A549 (cell line): ENCODE measurements at regions not wholly inside any gene's neighbourhood (a gene's known extent, or its start where the extent isn't known, plus 50 kb on each side); places are given as distances from the start of the nearest gene placed in this dataset.

ENCODE experiments used
- ATAC-seq, 2 experiments: fragments of 200-7000 bp in 1 of 2; fragments of >200 bp in 1 of 2; cut with Nextera tagmentation in 1 of 2; cut with Tn5 transposase in 1 of 2; 3 replicates each; pipeline versions ENCODE4 v1.8.0 to v1.9.1; 2018 to 2020; ENCODE audit warnings: mild to moderate bottlenecking in 1 of 2, moderate library complexity in 1 of 2
- CTCF ChIA-PET: fragments of 300-600 bp; sonication (Branson Sonifier 250); formaldehyde crosslinking; extraction: SDS; loops from one replicate; lab custom pipeline; 2021; ENCODE audit warnings: antibody characterized with exemption, inconsistent platforms; lab: Yijun Ruan, JAX
- POLR2A ChIA-PET: fragments of 350-600 bp; formaldehyde crosslinking; extraction: SDS; loops from one replicate; lab custom pipeline; 2021; ENCODE audit warnings: antibody characterized with exemption, inconsistent platforms; lab: Yijun Ruan, JAX
- DNase-seq, 2 experiments: peaks; one replicate each; pipeline versions ENCODE4 v3.0.0 to v3.0.0-alpha.2; 2011 to 2016; ENCODE audit warnings: low read depth in 1 of 2, low spot score in 1 of 2
- FAIRE-seq: peaks from 2 replicates; lab custom pipeline; 2011; peaks lifted over from hg19 to GRCh38; lab: Jason Lieb, UNC
- H3K27ac ChIP-seq, 2 experiments: fragments of >200 bp; sonication (Bioruptor Twin); formaldehyde crosslinking; 3 replicates each; pipeline ENCODE4 v1.5.1; 2016 to 2017
- H3K4me1 ChIP-seq: fragments of >200 bp; sonication (Bioruptor Twin); formaldehyde crosslinking; 3 replicates; pipeline ENCODE4 v1.6.1; 2016
- H3K4me2 ChIP-seq: fragments of >200 bp; sonication (Bioruptor Twin); formaldehyde crosslinking; 3 replicates; pipeline ENCODE4 v1.6.1; 2016
- H3K4me3 ChIP-seq: fragments of >200 bp; sonication (Bioruptor Twin); formaldehyde crosslinking; 3 replicates; pipeline ENCODE4 v1.5.1; 2016
- H3K9me3 ChIP-seq: fragments of >200 bp; sonication (Bioruptor Twin); formaldehyde crosslinking; 3 replicates; pipeline ENCODE4 v1.6.1; 2016
- CBX8 ChIP-seq: fragments of 200-600 bp; sonication (generic); IDR thresholded peaks from 2 replicates; pipeline ENCODE4 v1.6.1; 2016
- CHD2 ChIP-seq: fragments of 150-350 bp; IDR thresholded peaks from 2 replicates; pipeline ENCODE4 v1.6.1; 2014; ENCODE audit warnings: low read length; ENCODE audit not compliant: partially characterized antibody
- CHD4 ChIP-seq: fragments of 200-600 bp; sonication (generic); IDR thresholded peaks from 2 replicates; pipeline ENCODE4 v1.6.1; 2016; ENCODE audit warnings: antibody characterized with exemption, mild to moderate bottlenecking, borderline replicate concordance
- EHF ChIP-seq: fragments of 250-450 bp; sonication (Bioruptor Pico); IDR thresholded peaks from 2 replicates; pipeline ENCODE4 v1.5.0; 2020; ENCODE audit warnings: mild to moderate bottlenecking
- EHMT2 ChIP-seq: fragments of 200-600 bp; sonication (generic); IDR thresholded peaks from 2 replicates; pipeline ENCODE4 v1.6.1; 2016; ENCODE audit warnings: antibody characterized with exemption, low read depth, mild to moderate bottlenecking, moderate library complexity
- EP300 ChIP-seq, 2 experiments: fragments of >200 bp; sonication (Bioruptor Twin); formaldehyde crosslinking; IDR thresholded peaks; 2 replicates in 1 of 2; 3 replicates in 1 of 2; pipeline ENCODE4 v1.6.1; 2016 to 2017
- ESRRA ChIP-seq: fragments of 150-350 bp; IDR thresholded peaks from 2 replicates; pipeline ENCODE4 v1.6.1; 2014; ENCODE audit warnings: mild to moderate bottlenecking, low read length, borderline replicate concordance
- FOSL2 ChIP-seq, 2 experiments: fragments of 450-650 bp in 1 of 2; fragments of >200 bp in 1 of 2; sonication (Bioruptor Twin) in 1 of 2; formaldehyde crosslinking; IDR thresholded peaks; 2 replicates each; pipeline versions ENCODE4 v1.5.0 to v1.6.1; 2016 to 2020; ENCODE audit warnings: mild to moderate bottlenecking in 1 of 2, moderate library complexity in 1 of 2
- FOXS1 ChIP-seq: fragments of 250-450 bp; sonication (Bioruptor Pico); IDR thresholded peaks from 2 replicates; pipeline ENCODE4 v1.5.0; 2020; ENCODE audit warnings: mild to moderate bottlenecking, moderate library complexity
- HOXA7 ChIP-seq: fragments of 250-450 bp; sonication (Bioruptor Pico); IDR thresholded peaks from 2 replicates; pipeline ENCODE4 v1.5.0; 2020; ENCODE audit warnings: mild to moderate bottlenecking, moderate library complexity
- HOXB5 ChIP-seq: fragments of 250-450 bp; sonication (Bioruptor Pico); IDR thresholded peaks from 2 replicates; pipeline ENCODE4 v1.5.0; 2020; ENCODE audit warnings: mild to moderate bottlenecking, moderate library complexity
- JUNB ChIP-seq: fragments of >200 bp; sonication (Bioruptor Twin); formaldehyde crosslinking; IDR thresholded peaks from 2 replicates; pipeline ENCODE4 v1.6.1; 2016
- KDM1A ChIP-seq: fragments of 200-600 bp; sonication (generic); IDR thresholded peaks from 2 replicates; pipeline ENCODE4 v1.6.1; 2016; ENCODE audit warnings: low read depth, mild to moderate bottlenecking
- KDM5A ChIP-seq: fragments of 200-600 bp; sonication (generic); IDR thresholded peaks from 2 replicates; pipeline ENCODE4 v1.6.1; 2016; ENCODE audit warnings: antibody characterized with exemption, mild to moderate bottlenecking
- RAD21 ChIP-seq, 2 experiments: fragments of >200 bp in 1 of 2; sonication (Bioruptor Twin) in 1 of 2; formaldehyde crosslinking in 1 of 2; IDR thresholded peaks in 1 of 2; conservative IDR thresholded peaks in 1 of 2; 2 replicates in 1 of 2; 3 replicates in 1 of 2; pipeline ENCODE4 v1.6.1; 2012 to 2018; ENCODE audit warnings: inconsistent platforms in 1 of 2
- RARB ChIP-seq: fragments of 250-450 bp; sonication (Bioruptor Pico); IDR thresholded peaks from 2 replicates; pipeline ENCODE4 v1.8.0; 2021; ENCODE audit warnings: mild to moderate bottlenecking, moderate library complexity
- RCOR1 ChIP-seq: fragments of 150-350 bp; IDR thresholded peaks from 2 replicates; pipeline ENCODE4 v1.6.1; 2014; ENCODE audit warnings: antibody characterized with exemption, low read length, low read depth
- RFX5 ChIP-seq: fragments of 450-650 bp; IDR thresholded peaks from 2 replicates; pipeline ENCODE4 v1.7.1; 2014; ENCODE audit warnings: antibody characterized with exemption, mild to moderate bottlenecking, moderate library complexity
- RNF2 ChIP-seq: fragments of 200-600 bp; sonication (generic); IDR thresholded peaks from 2 replicates; pipeline ENCODE4 v1.6.1; 2016; ENCODE audit warnings: low read depth, mild to moderate bottlenecking, antibody characterized with exemption, moderate library complexity, borderline replicate concordance
- TP53 ChIP-seq: fragments of 250-450 bp; sonication (Bioruptor Pico); IDR thresholded peaks from 2 replicates; pipeline ENCODE4 v1.5.0; 2021; ENCODE audit warnings: mild to moderate bottlenecking, moderate library complexity
- ZC3H11A ChIP-seq: fragments of 450-650 bp; IDR thresholded peaks from 2 replicates; pipeline ENCODE4 v1.6.1; 2014; ENCODE audit warnings: antibody characterized with exemption, mild to moderate bottlenecking
- ZNF302 ChIP-seq: fragments of 250-450 bp; sonication (Bioruptor Pico); IDR thresholded peaks from 2 replicates; pipeline ENCODE4 v1.9.0; 2021; ENCODE audit warnings: inconsistent platforms, mild to moderate bottlenecking, moderate library complexity
- ZSCAN20 ChIP-seq: fragments of 250-450 bp; sonication (Bioruptor Pico); IDR thresholded peaks from 2 replicates; pipeline ENCODE4 v1.8.0; 2022; ENCODE audit warnings: mild to moderate bottlenecking, moderate library complexity
- WGBS: methylation state at CpG from one replicate; pipeline ENCODE4 v1.1.6; 2017; ENCODE audit errors: missing lambda C conversion rate; 5-methylcytosine and 5-hydroxymethylcytosine counted together
- TF ChIP-seq, protein P1 (sequence below): fragments of >200 bp; sonication (Bioruptor Twin); formaldehyde crosslinking; IDR thresholded peaks from 3 replicates; pipeline ENCODE4 v1.5.1; 2016
- TF ChIP-seq, protein P2 (sequence below): fragments of 150-350 bp; IDR thresholded peaks from 2 replicates; pipeline ENCODE4 v1.6.1; 2014; ENCODE audit warnings: low read depth, mild to moderate bottlenecking, low read length
- TF ChIP-seq, protein P3 (sequence below): fragments of >200 bp; sonication (Bioruptor Twin); formaldehyde crosslinking; IDR thresholded peaks from 2 replicates; pipeline ENCODE4 v1.6.1; 2016
- TF ChIP-seq, protein P4 (sequence below): IDR thresholded peaks from 2 replicates; pipeline ENCODE4 v1.6.1; 2012

DNA sequence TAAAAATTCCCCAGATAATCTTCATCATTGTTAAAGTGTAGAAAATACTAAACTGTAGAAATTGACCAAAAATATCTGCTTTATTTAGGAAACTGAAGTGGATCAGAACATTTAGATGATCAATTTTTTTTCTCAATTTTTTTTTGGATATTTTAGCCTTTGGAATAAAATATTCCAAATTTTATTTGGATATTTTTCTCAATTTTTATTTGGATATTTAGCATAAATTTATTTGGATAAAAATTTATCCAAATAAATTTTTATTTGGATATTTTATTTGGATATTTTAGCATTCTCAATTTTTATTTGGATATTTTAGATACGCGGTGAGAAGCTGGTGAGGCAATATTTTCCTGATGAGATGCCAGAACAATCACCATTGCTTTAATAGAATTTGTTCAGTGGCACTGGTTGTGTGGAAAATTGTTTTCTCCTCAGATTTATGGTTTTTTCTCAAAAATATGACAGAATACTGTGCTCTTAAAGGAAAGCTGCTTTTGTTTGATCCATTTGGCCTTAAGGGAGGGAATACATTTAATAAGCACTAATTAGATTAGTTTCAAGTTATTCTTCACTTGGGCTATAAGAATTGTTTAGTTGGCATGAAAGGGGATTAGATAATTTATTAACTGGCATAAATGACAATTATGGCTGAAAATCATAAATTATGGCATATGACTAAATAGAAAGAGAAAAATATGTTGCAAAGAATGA is 470.1 kb downstream of the MFSD1 start:
- no peak overlapping the region for H3K4me2 ChIP-seq
- H3K27ac ChIP-seq: no peak overlapping the region
- no peak overlapping the region for H3K4me3 ChIP-seq
- no peaks in the 10 kb centered on the region for H3K9me3 ChIP-seq
- no peak for TF ChIP-seq TP53 (CRISPR knock-in tag)
- TF ChIP-seq ZSCAN20 (CRISPR knock-in tag): no peak
- no peak for TF ChIP-seq EHF
- no peak for TF ChIP-seq ESRRA
- TF ChIP-seq, protein P1, sequence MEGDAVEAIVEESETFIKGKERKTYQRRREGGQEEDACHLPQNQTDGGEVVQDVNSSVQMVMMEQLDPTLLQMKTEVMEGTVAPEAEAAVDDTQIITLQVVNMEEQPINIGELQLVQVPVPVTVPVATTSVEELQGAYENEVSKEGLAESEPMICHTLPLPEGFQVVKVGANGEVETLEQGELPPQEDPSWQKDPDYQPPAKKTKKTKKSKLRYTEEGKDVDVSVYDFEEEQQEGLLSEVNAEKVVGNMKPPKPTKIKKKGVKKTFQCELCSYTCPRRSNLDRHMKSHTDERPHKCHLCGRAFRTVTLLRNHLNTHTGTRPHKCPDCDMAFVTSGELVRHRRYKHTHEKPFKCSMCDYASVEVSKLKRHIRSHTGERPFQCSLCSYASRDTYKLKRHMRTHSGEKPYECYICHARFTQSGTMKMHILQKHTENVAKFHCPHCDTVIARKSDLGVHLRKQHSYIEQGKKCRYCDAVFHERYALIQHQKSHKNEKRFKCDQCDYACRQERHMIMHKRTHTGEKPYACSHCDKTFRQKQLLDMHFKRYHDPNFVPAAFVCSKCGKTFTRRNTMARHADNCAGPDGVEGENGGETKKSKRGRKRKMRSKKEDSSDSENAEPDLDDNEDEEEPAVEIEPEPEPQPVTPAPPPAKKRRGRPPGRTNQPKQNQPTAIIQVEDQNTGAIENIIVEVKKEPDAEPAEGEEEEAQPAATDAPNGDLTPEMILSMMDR: no peak
- no peak for TF ChIP-seq JUNB
- no peak for TF ChIP-seq KDM1A
- TF ChIP-seq, protein P2, sequence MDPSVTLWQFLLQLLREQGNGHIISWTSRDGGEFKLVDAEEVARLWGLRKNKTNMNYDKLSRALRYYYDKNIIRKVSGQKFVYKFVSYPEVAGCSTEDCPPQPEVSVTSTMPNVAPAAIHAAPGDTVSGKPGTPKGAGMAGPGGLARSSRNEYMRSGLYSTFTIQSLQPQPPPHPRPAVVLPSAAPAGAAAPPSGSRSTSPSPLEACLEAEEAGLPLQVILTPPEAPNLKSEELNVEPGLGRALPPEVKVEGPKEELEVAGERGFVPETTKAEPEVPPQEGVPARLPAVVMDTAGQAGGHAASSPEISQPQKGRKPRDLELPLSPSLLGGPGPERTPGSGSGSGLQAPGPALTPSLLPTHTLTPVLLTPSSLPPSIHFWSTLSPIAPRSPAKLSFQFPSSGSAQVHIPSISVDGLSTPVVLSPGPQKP: no peak
- TF ChIP-seq, protein P3, sequence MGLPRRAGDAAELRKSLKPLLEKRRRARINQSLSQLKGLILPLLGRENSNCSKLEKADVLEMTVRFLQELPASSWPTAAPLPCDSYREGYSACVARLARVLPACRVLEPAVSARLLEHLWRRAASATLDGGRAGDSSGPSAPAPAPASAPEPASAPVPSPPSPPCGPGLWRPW: no peak
- no peak for TF ChIP-seq RAD21 (conservative IDR thresholded peaks at IDR 0.05 in 1 of 2, IDR thresholded peaks at IDR 0.05 in 1 of 2)
- no peak for TF ChIP-seq HOXB5 (CRISPR knock-in tag)
- TF ChIP-seq, all 56 proteins: peak for 0
- DNase-seq (no peak), ATAC-seq (no peak), FAIRE-seq (no peak)
- WGBS: 65% methylated on average over 2 of the region's 2 CpGs
- POLR2A ChIA-PET: no interaction called here
- CTCF ChIA-PET: interaction anchor here (0.9 to 2.0 kb wide), 3 partner anchors 12 to 537 kb away, joined by 3 to 8 read pairs (median 3); no protein-coding TSS in a partner anchor
- no peaks in the 10 kb centered on the region for H3K4me1 ChIP-seq

DNA sequence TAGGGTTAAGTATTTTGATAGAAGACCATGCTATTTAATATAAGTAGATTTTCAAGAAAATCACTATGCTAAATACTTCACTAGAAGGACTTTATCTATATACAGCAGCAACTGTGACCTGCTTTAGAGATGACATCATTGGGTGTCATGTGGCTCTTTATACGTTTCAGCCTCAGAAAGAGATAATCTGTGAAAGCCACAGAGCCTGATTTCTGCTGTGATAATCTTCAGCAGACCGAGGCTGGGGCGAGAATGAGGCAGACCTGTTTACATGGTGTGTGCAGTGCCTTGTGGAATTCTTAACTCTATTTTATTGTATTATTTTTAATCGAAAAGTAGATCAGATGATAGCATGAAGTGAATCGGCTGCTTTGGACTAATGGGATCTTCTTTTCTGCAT is 471.2 kb downstream of the MFSD1 start:
- Histone ChIP-seq H3K4me1 (no peaks in the 10 kb centered on the region), H3K4me3 (no peak overlapping the region), H3K9me3 (no peaks in the 10 kb centered on the region), H3K4me2 (no peak overlapping the region)
- DNase-seq: no peak
- WGBS: 18% methylated on average over 5 of the region's 5 CpGs
- ChIA-PET POLR2A (no interaction called here), CTCF (interaction anchor here (0.8 to 1.1 kb wide), 3 partner anchors 8 to 536 kb away, joined by 3 read pairs; no protein-coding TSS in a partner anchor)
- ATAC-seq: no peak
- TF ChIP-seq RNF2 (no peak), ZC3H11A (no peak), HOXB5 (CRISPR knock-in tag) (no peak), RCOR1 (no peak), HOXA7 (CRISPR knock-in tag) (no peak), CHD2 (no peak), EHMT2 (no peak), ZNF302 (CRISPR knock-in tag) (no peak), FOXS1 (no peak), EP300 (IDR thresholded peaks at IDR 0.05) (no peak), ESRRA (no peak), CBX8 (no peak), CHD4 (no peak), RFX5 (no peak), KDM5A (no peak), FOSL2 (IDR thresholded peaks at IDR 0.05) (no peak), FOSL2 (CRISPR knock-in tag; IDR thresholded peaks at IDR 0.05) (no peak), RARB (no peak)
- TF ChIP-seq, protein P3: no peak
- TF ChIP-seq, protein P4, sequence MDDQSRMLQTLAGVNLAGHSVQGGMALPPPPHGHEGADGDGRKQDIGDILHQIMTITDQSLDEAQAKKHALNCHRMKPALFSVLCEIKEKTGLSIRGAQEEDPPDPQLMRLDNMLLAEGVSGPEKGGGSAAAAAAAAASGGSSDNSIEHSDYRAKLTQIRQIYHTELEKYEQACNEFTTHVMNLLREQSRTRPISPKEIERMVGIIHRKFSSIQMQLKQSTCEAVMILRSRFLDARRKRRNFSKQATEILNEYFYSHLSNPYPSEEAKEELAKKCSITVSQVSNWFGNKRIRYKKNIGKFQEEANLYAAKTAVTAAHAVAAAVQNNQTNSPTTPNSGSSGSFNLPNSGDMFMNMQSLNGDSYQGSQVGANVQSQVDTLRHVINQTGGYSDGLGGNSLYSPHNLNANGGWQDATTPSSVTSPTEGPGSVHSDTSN: no peak
- TF ChIP-seq, all 56 proteins: peak for 0
- no peak overlapping the region for H3K27ac ChIP-seq
- FAIRE-seq: no peak
